ENCODE measurements at regions not wholly inside any gene's neighbourhood (a gene's known extent, or its start where the extent isn't known, plus 50 kb on each side); places are given as distances from the start of the nearest gene placed in this dataset.

DNA sequence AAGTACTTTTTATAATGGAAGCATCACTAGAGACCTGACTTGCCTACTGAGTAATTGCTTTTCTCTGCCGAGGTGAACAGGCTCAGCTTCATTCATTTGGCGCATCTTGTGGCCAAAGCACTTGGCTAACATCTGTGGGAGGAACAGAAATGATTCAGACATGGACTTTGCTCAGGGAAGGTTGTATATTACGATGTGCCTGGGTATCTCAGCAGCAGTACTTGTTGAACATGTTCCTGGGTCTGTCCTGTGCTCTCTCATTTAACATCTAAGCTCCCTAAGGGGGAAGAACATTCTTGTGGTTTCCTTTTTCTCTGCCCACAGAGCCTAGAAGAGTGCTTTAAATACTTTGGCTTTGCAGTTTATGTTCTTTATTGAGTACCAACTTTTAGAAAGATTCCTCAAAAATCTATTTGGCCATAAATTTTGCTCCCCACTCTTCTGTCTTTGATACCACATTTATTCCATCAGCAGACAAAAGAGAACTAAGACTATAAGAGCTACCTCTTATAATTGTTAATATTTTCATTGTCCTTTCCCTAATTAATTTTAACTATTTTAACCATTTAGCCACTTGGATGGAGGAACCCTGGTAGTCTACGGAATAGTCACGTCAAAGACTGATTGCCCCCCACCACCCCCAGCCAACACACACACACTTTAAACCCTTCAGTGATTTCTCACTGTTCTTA is 101.2 kb upstream of the EGLN3 start (continued):
- TF ChIP-seq ZSCAN30 (CRISPR knock-in tag; IDR thresholded peaks at IDR 0.05), result no peak
- TF ChIP-seq NR3C1 (CRISPR knock-in tag; IDR thresholded peaks at IDR 0.05), result no peak
- TF ChIP-seq, protein P1, sequence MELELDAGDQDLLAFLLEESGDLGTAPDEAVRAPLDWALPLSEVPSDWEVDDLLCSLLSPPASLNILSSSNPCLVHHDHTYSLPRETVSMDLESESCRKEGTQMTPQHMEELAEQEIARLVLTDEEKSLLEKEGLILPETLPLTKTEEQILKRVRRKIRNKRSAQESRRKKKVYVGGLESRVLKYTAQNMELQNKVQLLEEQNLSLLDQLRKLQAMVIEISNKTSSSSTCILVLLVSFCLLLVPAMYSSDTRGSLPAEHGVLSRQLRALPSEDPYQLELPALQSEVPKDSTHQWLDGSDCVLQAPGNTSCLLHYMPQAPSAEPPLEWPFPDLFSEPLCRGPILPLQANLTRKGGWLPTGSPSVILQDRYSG (CRISPR knock-in tag; IDR thresholded peaks at IDR 0.05), result no peak
- peak; percentile 94; the same call in 1 of the 2 replicates for TF ChIP-seq ZNF331 (CRISPR knock-in tag; IDR thresholded peaks at IDR 0.05)
- TF ChIP-seq SRF (IDR thresholded peaks at IDR 0.05; ENCODE audit: low read depth, low read length), result no peak
- TF ChIP-seq ZKSCAN8 (CRISPR knock-in tag; IDR thresholded peaks at IDR 0.05; ENCODE audit: borderline replicate concordance), result peak; percentile 88
- TF ChIP-seq, protein P2, sequence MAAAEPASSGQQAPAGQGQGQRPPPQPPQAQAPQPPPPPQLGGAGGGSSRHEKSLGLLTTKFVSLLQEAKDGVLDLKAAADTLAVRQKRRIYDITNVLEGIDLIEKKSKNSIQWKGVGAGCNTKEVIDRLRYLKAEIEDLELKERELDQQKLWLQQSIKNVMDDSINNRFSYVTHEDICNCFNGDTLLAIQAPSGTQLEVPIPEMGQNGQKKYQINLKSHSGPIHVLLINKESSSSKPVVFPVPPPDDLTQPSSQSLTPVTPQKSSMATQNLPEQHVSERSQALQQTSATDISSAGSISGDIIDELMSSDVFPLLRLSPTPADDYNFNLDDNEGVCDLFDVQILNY (CRISPR knock-in tag; conservative IDR thresholded peaks at IDR 0.05), result no peak
- TF ChIP-seq FOXP1 (IDR thresholded peaks at IDR 0.05), result no peak
- peak; percentile 25; the same call in 1 of the 2 replicates for TF ChIP-seq FOXP1 (CRISPR knock-in tag; IDR thresholded peaks at IDR 0.05)
- TF ChIP-seq PCBP1 (IDR thresholded peaks at IDR 0.05; ENCODE audit: borderline replicate concordance, low read depth, low read length), result no peak
- TF ChIP-seq ZNF616 (CRISPR knock-in tag; IDR thresholded peaks at IDR 0.05; ENCODE audit: low read depth), result no peak
- TF ChIP-seq ZNF225 (CRISPR knock-in tag; IDR thresholded peaks at IDR 0.05), result no peak
- TF ChIP-seq FOXO1 (CRISPR knock-in tag; IDR thresholded peaks at IDR 0.05), result no peak; the same call in 1 of the 2 replicates
- TF ChIP-seq ZBTB7B (CRISPR knock-in tag; IDR thresholded peaks at IDR 0.05), result no peak
- no peak for TF ChIP-seq FLYWCH1 (CRISPR knock-in tag; IDR thresholded peaks at IDR 0.05)
- peak; percentile 45 for TF ChIP-seq RARA (CRISPR knock-in tag; IDR thresholded peaks at IDR 0.05)
- peak; percentile 99 for TF ChIP-seq DRAP1 (CRISPR knock-in tag; IDR thresholded peaks at IDR 0.05)
- TF ChIP-seq, protein P3, sequence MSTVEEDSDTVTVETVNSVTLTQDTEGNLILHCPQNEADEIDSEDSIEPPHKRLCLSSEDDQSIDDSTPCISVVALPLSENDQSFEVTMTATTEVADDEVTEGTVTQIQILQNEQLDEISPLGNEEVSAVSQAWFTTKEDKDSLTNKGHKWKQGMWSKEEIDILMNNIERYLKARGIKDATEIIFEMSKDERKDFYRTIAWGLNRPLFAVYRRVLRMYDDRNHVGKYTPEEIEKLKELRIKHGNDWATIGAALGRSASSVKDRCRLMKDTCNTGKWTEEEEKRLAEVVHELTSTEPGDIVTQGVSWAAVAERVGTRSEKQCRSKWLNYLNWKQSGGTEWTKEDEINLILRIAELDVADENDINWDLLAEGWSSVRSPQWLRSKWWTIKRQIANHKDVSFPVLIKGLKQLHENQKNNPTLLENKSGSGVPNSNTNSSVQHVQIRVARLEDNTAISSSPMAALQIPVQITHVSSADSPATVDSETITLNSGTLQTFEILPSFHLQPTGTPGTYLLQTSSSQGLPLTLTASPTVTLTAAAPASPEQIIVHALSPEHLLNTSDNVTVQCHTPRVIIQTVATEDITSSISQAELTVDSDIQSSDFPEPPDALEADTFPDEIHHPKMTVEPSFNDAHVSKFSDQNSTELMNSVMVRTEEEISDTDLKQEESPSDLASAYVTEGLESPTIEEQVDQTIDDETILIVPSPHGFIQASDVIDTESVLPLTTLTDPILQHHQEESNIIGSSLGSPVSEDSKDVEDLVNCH (CRISPR knock-in tag; IDR thresholded peaks at IDR 0.05), result no peak
- TF ChIP-seq ZNF737 (CRISPR knock-in tag; IDR thresholded peaks at IDR 0.05; ENCODE audit: borderline replicate concordance), result no peak
- no peak for TF ChIP-seq ONECUT2 (CRISPR knock-in tag; IDR thresholded peaks at IDR 0.05)
- TF ChIP-seq ATAD3A (CRISPR knock-in tag; IDR thresholded peaks at IDR 0.05), result no peak
- no peak for TF ChIP-seq EEA1 (CRISPR knock-in tag; IDR thresholded peaks at IDR 0.05; ENCODE audit: borderline replicate concordance)
- TF ChIP-seq ZNF496 (CRISPR knock-in tag; IDR thresholded peaks at IDR 0.05; ENCODE audit: insufficient replicate concordance), result no peak
- no peak for TF ChIP-seq SRSF9 (IDR thresholded peaks at IDR 0.05; ENCODE audit: borderline replicate concordance, insufficient read depth, low read depth, low read length, poor library complexity, severe bottlenecking)
- TF ChIP-seq DNMT1 (CRISPR knock-in tag; IDR thresholded peaks at IDR 0.05), result no peak
- TF ChIP-seq, protein P4, sequence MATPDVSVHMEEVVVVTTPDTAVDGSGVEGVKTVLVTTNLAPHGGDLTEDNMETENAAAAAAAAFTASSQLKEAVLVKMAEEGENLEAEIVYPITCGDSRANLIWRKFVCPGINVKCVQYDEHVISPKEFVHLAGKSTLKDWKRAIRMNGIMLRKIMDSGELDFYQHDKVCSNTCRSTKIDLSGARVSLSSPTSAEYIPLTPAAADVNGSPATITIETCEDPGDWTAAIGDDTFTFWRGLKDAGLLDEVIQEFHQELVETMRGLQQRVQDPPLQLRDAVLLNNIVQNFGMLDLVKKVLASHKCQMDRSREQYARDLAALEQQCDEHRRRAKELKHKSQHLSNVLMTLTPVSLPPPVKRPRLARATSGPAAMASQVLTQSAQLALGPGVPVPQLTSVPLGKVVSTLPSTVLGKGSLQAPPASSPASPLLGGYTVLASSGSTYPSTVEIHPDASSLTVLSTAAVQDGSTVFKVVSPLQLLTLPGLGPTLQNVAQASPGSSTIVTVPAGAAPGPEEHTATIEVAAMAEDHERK (CRISPR knock-in tag; IDR thresholded peaks at IDR 0.05; ENCODE audit: low read depth), result no peak
- no peak for TF ChIP-seq GABPA (IDR thresholded peaks at IDR 0.05; ENCODE audit: low read depth, low read length)
- no peak for TF ChIP-seq GABPA (CRISPR knock-in tag; IDR thresholded peaks at IDR 0.05; ENCODE audit: low read depth)

Data from HepG2 (cell line).